Adrenal gland (tissue), 5 donors: ENCODE measurements at regions not wholly inside any gene's neighbourhood (a gene's known extent, or its start where the extent isn't known, plus 50 kb on each side); places are given as distances from the start of the nearest gene placed in this dataset.

Source experiments
- CTCF ChIP-seq, 6 experiments: fragments of 450-650 bp in 4 of 6; fragments of 200-600 bp in 2 of 6; sonication (generic) in 1 of 6; IDR thresholded peaks; 1 replicate in 5 of 6; 2 replicates in 1 of 6; pipeline versions ENCODE4 v1.5.1 to v1.8.0; 2016 to 2021; ENCODE audit warnings: antibody characterized with exemption in 6 of 6, mild to moderate bottlenecking in 2 of 6, moderate library complexity in 1 of 6
- POLR2A ChIP-seq, 2 donors: fragments of 450-650 bp; IDR thresholded peaks; one replicate each; pipeline ENCODE4 v1.6.1; 2017; ENCODE audit warnings: antibody characterized with exemption in 2 of 2, mild to moderate bottlenecking in 2 of 2, moderate library complexity in 1 of 2
- donor health status: DM: no; HTN: no; CAD: no.

GRCh38 chr15:61383421-61383820 lies 154.3 kb upstream of the RORA start:
- TF ChIP-seq CTCF (IDR thresholded peaks at IDR 0.05) (no peak), POLR2A (IDR thresholded peaks at IDR 0.05) (no peak)
